ENCODE measurements at regions not wholly inside any gene's neighbourhood (a gene's known extent, or its start where the extent isn't known, plus 50 kb on each side); places are given as distances from the start of the nearest gene placed in this dataset.

DNA sequence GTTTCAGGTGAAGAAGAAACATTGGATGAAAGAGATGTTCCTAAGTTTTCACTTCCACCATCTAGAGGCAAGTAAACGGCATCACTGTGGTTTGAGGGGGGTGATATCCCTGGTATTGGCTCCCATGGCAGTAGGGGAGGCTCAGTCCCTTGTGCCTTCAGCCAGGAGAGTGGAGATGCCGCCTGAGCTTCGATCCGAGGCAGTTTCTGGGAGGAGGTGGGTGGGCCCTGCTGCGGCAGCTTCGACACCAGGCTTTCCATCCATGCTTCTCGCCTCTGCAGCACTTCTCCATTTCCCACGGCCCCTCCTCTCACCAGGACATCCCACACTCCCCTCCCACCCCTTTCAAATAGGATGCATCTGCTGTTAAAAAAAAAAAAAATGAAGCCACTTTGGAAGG is 258.3 kb downstream of the GADD45G start:
- no peak overlapping the region for H3K27ac Mint-ChIP-seq (ENCODE audit: low read depth, unreplicated experiment)
- no peak overlapping the region for H3K4me3 Mint-ChIP-seq (ENCODE audit: unreplicated experiment)
- no peak for DNase-seq (ENCODE audit: unreplicated experiment)
- no peaks in the 10 kb centered on the region for H3K36me3 Mint-ChIP-seq (ENCODE audit: insufficient read depth, unreplicated experiment)
- H3K27me3 Mint-ChIP-seq (ENCODE audit: insufficient read depth, unreplicated experiment) = peaks cover 14% of the 10 kb centered on the region
- H3K9me3 Mint-ChIP-seq (ENCODE audit: unreplicated experiment) = peaks cover 7% of the 10 kb centered on the region
- intact Hi-C loops (cut with micrococcal nuclease) = no loop called here
- ChIA-PET CTCF (no interaction called here), POLR2A (interaction anchor here (0.6 kb wide), 1 partner anchor 16 kb away, joined by 3 read pairs; no protein-coding TSS in a partner anchor)
- TF ChIP-seq, protein P1, sequence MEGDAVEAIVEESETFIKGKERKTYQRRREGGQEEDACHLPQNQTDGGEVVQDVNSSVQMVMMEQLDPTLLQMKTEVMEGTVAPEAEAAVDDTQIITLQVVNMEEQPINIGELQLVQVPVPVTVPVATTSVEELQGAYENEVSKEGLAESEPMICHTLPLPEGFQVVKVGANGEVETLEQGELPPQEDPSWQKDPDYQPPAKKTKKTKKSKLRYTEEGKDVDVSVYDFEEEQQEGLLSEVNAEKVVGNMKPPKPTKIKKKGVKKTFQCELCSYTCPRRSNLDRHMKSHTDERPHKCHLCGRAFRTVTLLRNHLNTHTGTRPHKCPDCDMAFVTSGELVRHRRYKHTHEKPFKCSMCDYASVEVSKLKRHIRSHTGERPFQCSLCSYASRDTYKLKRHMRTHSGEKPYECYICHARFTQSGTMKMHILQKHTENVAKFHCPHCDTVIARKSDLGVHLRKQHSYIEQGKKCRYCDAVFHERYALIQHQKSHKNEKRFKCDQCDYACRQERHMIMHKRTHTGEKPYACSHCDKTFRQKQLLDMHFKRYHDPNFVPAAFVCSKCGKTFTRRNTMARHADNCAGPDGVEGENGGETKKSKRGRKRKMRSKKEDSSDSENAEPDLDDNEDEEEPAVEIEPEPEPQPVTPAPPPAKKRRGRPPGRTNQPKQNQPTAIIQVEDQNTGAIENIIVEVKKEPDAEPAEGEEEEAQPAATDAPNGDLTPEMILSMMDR (IDR thresholded peaks at IDR 0.05; ENCODE audit: unreplicated experiment) = no peak
- no TSS peak for BruUV-seq (replicated peaks)
- no peaks in the 10 kb centered on the region for H3K4me1 Mint-ChIP-seq (ENCODE audit: insufficient read depth, unreplicated experiment)

- DNase-seq (ENCODE audit: unreplicated experiment) = no peak
- TF ChIP-seq, protein P1 (IDR thresholded peaks at IDR 0.05; ENCODE audit: unreplicated experiment) = no peak
- H3K9me3 Mint-ChIP-seq (ENCODE audit: unreplicated experiment) = no peaks in the 10 kb centered on the region
- H3K27me3 Mint-ChIP-seq (ENCODE audit: insufficient read depth, unreplicated experiment) = peaks cover 14% of the 10 kb centered on the region
- H3K27ac Mint-ChIP-seq (ENCODE audit: low read depth, unreplicated experiment) = no peak overlapping the region
- CTCF ChIA-PET = interaction anchor here (0.6 to 0.9 kb wide), 2 partner anchors 14 to 181 kb away, joined by 3 read pairs; no protein-coding TSS in a partner anchor
- intact Hi-C loops (cut with micrococcal nuclease) = no loop called here
- H3K36me3 Mint-ChIP-seq (ENCODE audit: insufficient read depth, unreplicated experiment) = no peaks in the 10 kb centered on the region
- POLR2A ChIA-PET = interaction anchor here (0.7 kb wide), 1 partner anchor 237 kb away, joined by 3 read pairs; no protein-coding TSS in a partner anchor
- BruUV-seq (replicated peaks) = no TSS peak
- H3K4me3 Mint-ChIP-seq (ENCODE audit: unreplicated experiment) = no peak overlapping the region
- H3K4me1 Mint-ChIP-seq (ENCODE audit: insufficient read depth, unreplicated experiment) = no peaks in the 10 kb centered on the region
These were observed 259.0 kb downstream of the GADD45G start for GRCh38 chr9:89863837-89864236.

GRCh38 chr9:89864257-89864656 is 259.4 kb downstream of the GADD45G start:
- ChIA-PET CTCF (interaction anchor here (0.5 to 0.9 kb wide), 4 partner anchors 14 to 559 kb away, joined by 3 to 4 read pairs (median 3); no protein-coding TSS in a partner anchor), POLR2A (interaction anchor here (0.7 kb wide), 1 partner anchor 237 kb away, joined by 3 read pairs; no protein-coding TSS in a partner anchor)
- intact Hi-C loops (cut with micrococcal nuclease) = no loop called here
- no TSS peak for BruUV-seq (replicated peaks)
- Mint-ChIP-seq H3K4me1 (ENCODE audit: insufficient read depth, unreplicated experiment) (no peaks in the 10 kb centered on the region), H3K36me3 (ENCODE audit: insufficient read depth, unreplicated experiment) (no peaks in the 10 kb centered on the region), H3K27ac (ENCODE audit: low read depth, unreplicated experiment) (no peak overlapping the region), H3K4me3 (ENCODE audit: unreplicated experiment) (no peak overlapping the region), H3K27me3 (ENCODE audit: insufficient read depth, unreplicated experiment) (peaks cover 14% of the 10 kb centered on the region), H3K9me3 (ENCODE audit: unreplicated experiment) (no peaks in the 10 kb centered on the region)
- no peak for DNase-seq (ENCODE audit: unreplicated experiment)
- TF ChIP-seq, protein P1 (IDR thresholded peaks at IDR 0.05; ENCODE audit: unreplicated experiment) = no peak

DNA sequence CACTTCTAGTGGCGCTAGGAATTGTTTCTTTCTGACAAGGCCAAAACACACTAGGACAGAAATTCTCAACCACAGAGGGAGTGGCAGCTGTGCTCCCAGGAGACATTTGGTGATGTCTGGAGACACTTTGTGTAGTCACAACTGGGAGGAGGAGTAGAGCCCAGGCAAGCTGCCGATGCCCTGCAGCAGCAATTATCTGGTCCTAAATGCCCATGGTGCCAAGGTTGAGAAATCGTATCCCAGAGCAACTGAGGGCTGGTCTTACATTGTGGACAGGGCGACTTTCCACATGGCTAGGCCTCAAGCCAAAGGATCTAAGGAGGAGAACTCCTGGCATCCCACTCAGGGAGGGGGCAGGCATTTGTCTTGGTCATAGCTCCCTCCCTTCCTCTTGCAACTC is 259.9 kb downstream of the GADD45G start:
- no peaks in the 10 kb centered on the region for H3K4me1 Mint-ChIP-seq (ENCODE audit: insufficient read depth, unreplicated experiment)
- no peak for DNase-seq (ENCODE audit: unreplicated experiment)
- TF ChIP-seq, protein P1 (IDR thresholded peaks at IDR 0.05; ENCODE audit: unreplicated experiment) = no peak
- no peak overlapping the region for H3K27ac Mint-ChIP-seq (ENCODE audit: low read depth, unreplicated experiment)
- H3K9me3 Mint-ChIP-seq (ENCODE audit: unreplicated experiment) = no peaks in the 10 kb centered on the region
- CTCF ChIA-PET = interaction anchor here (0.5 to 0.6 kb wide), 2 partner anchors 39 to 559 kb away, joined by 3 to 4 read pairs; no protein-coding TSS in a partner anchor
- H3K27me3 Mint-ChIP-seq (ENCODE audit: insufficient read depth, unreplicated experiment) = peaks cover 14% of the 10 kb centered on the region
- POLR2A ChIA-PET = no interaction called here
- H3K4me3 Mint-ChIP-seq (ENCODE audit: unreplicated experiment) = no peak overlapping the region
- H3K36me3 Mint-ChIP-seq (ENCODE audit: insufficient read depth, unreplicated experiment) = no peaks in the 10 kb centered on the region
- intact Hi-C loops (cut with micrococcal nuclease) = no loop called here
- no TSS peak for BruUV-seq (replicated peaks)

All from MCF 10A (cell line).